ENCODE measurements at regions not wholly inside any gene's neighbourhood (a gene's known extent, or its start where the extent isn't known, plus 50 kb on each side); places are given as distances from the start of the nearest gene placed in this dataset.

GRCh38 chr7:19210893-19211413 lies 65.7 kb upstream of the FERD3L start:
- TF ChIP-seq CTCF (conservative IDR thresholded peaks at IDR 0.05; ENCODE audit: low read depth, low read length) (no peak), EZH2 (IDR thresholded peaks at IDR 0.05; ENCODE audit: low read length, unreplicated experiment) (no peak)

Data from PC-3 (cell line).